ENCODE measurements at regions not wholly inside any gene's neighbourhood (a gene's known extent, or its start where the extent isn't known, plus 50 kb on each side); places are given as distances from the start of the nearest gene placed in this dataset.

GRCh38 chr12:84148335-84148734, 764.3 kb downstream of the SLC6A15 start:
- intact Hi-C loops (cut with DNase I) = no loop called here
- no peak overlapping the region for H3K27ac ChIP-seq
- H3K4me1 ChIP-seq = no peaks in the 10 kb centered on the region
- DNase-seq (ENCODE audit: low spot score in 2 of 2) = no peak
- no peaks in the 10 kb centered on the region for H3K36me3 ChIP-seq
- no peaks in the 10 kb centered on the region for H3K9me3 ChIP-seq
- TF ChIP-seq CTCF (IDR thresholded peaks at IDR 0.05) = no peak
- no peaks in the 10 kb centered on the region for H3K27me3 ChIP-seq
- no peak overlapping the region for H3K4me3 ChIP-seq

- H3K36me3 ChIP-seq = no peaks in the 10 kb centered on the region
- no peaks in the 10 kb centered on the region for H3K9me3 ChIP-seq
- intact Hi-C loops (cut with DNase I) = no loop called here
- H3K27me3 ChIP-seq = no peaks in the 10 kb centered on the region
- no peak overlapping the region for H3K4me3 ChIP-seq
- no peak overlapping the region for H3K27ac ChIP-seq
- no peak for TF ChIP-seq CTCF (IDR thresholded peaks at IDR 0.05)
- no peaks in the 10 kb centered on the region for H3K4me1 ChIP-seq
- DNase-seq (ENCODE audit: low spot score in 2 of 2) = no peak
Observed at GRCh38 chr12:84136862-84137367, 775.7 kb downstream of the SLC6A15 start.

GRCh38 chr12:84135586-84136279, 776.9 kb downstream of the SLC6A15 start:
- TF ChIP-seq CTCF (IDR thresholded peaks at IDR 0.05) = no peak
- intact Hi-C loops (cut with DNase I) = no loop called here
- no peaks in the 10 kb centered on the region for H3K27me3 ChIP-seq

GRCh38 chr12:84134797-84135366, 777.7 kb downstream of the SLC6A15 start:
- intact Hi-C loops (cut with DNase I) = no loop called here

More at GRCh38 chr12:84135586-84136279, 776.9 kb downstream of the SLC6A15 start:
- Histone ChIP-seq H3K27ac (no peak overlapping the region), H3K9me3 (no peaks in the 10 kb centered on the region), H3K4me3 (no peak overlapping the region), H3K36me3 (no peaks in the 10 kb centered on the region), H3K4me1 (no peaks in the 10 kb centered on the region)
- no peak for DNase-seq (ENCODE audit: low spot score in 2 of 2)

GRCh38 chr12:84131076-84131475, 781.5 kb downstream of the SLC6A15 start:
- no peaks in the 10 kb centered on the region for H3K9me3 ChIP-seq
- intact Hi-C loops (cut with DNase I) = no loop called here

More at GRCh38 chr12:84134797-84135366, 777.7 kb downstream of the SLC6A15 start:
- Histone ChIP-seq H3K4me1 (no peaks in the 10 kb centered on the region), H3K27me3 (no peaks in the 10 kb centered on the region), H3K9me3 (no peaks in the 10 kb centered on the region), H3K27ac (no peak overlapping the region), H3K4me3 (no peak overlapping the region), H3K36me3 (no peaks in the 10 kb centered on the region)
- no peak for DNase-seq (ENCODE audit: low spot score in 2 of 2)
- no peak for TF ChIP-seq CTCF (IDR thresholded peaks at IDR 0.05)

More at GRCh38 chr12:84131076-84131475, 781.5 kb downstream of the SLC6A15 start:
- H3K36me3 ChIP-seq = no peaks in the 10 kb centered on the region
- DNase-seq (ENCODE audit: low spot score in 2 of 2) = no peak
- no peaks in the 10 kb centered on the region for H3K27me3 ChIP-seq
- no peaks in the 10 kb centered on the region for H3K4me1 ChIP-seq
- TF ChIP-seq CTCF (IDR thresholded peaks at IDR 0.05) = no peak
- no peak overlapping the region for H3K4me3 ChIP-seq
- no peak overlapping the region for H3K27ac ChIP-seq

All from ascending aorta (tissue), 2 donors.